ENCODE measurements at regions not wholly inside any gene's neighbourhood (a gene's known extent, or its start where the extent isn't known, plus 50 kb on each side); places are given as distances from the start of the nearest gene placed in this dataset.

GRCh38 chr2:51208521-51208920 lies 176.6 kb upstream of the NRXN1 start:
- no peak for TF ChIP-seq CTCF (IDR thresholded peaks at IDR 0.05)
- Mint-ChIP-seq H3K4me1 (ENCODE audit: unreplicated experiment) (no peaks in the 10 kb centered on the region), H3K9me3 (ENCODE audit: unreplicated experiment) (peaks cover 7% of the 10 kb centered on the region), H3K36me3 (ENCODE audit: unreplicated experiment) (no peaks in the 10 kb centered on the region), H3K27ac (ENCODE audit: unreplicated experiment) (no peak overlapping the region), H3K4me3 (ENCODE audit: unreplicated experiment) (no peak overlapping the region), H3K27me3 (ENCODE audit: unreplicated experiment) (no peaks in the 10 kb centered on the region)
- no peak for DNase-seq (ENCODE audit: extremely low spot score, unreplicated experiment)

- Mint-ChIP-seq H3K9me3 (ENCODE audit: unreplicated experiment) (peaks cover 7% of the 10 kb centered on the region), H3K4me3 (ENCODE audit: unreplicated experiment) (no peak overlapping the region)
- no peak for TF ChIP-seq CTCF (IDR thresholded peaks at IDR 0.05)
Observed at GRCh38 chr2:51201295-51201694, 169.4 kb upstream of the NRXN1 start.

GRCh38 chr2:51194656-51195055 lies 162.7 kb upstream of the NRXN1 start:
- no peaks in the 10 kb centered on the region for H3K36me3 Mint-ChIP-seq (ENCODE audit: unreplicated experiment)
- H3K27ac Mint-ChIP-seq (ENCODE audit: unreplicated experiment) = no peak overlapping the region
- no peaks in the 10 kb centered on the region for H3K4me1 Mint-ChIP-seq (ENCODE audit: unreplicated experiment)
- DNase-seq (ENCODE audit: extremely low spot score, unreplicated experiment) = no peak
- peaks cover 42% of the 10 kb centered on the region for H3K9me3 Mint-ChIP-seq (ENCODE audit: unreplicated experiment)
- H3K27me3 Mint-ChIP-seq (ENCODE audit: unreplicated experiment) = no peaks in the 10 kb centered on the region
- no peak for TF ChIP-seq CTCF (IDR thresholded peaks at IDR 0.05)
- H3K4me3 Mint-ChIP-seq (ENCODE audit: unreplicated experiment) = no peak overlapping the region

More at GRCh38 chr2:51201295-51201694, 169.4 kb upstream of the NRXN1 start:
- no peak for DNase-seq (ENCODE audit: extremely low spot score, unreplicated experiment)
- H3K4me1 Mint-ChIP-seq (ENCODE audit: unreplicated experiment) = no peaks in the 10 kb centered on the region
- no peak overlapping the region for H3K27ac Mint-ChIP-seq (ENCODE audit: unreplicated experiment)
- H3K27me3 Mint-ChIP-seq (ENCODE audit: unreplicated experiment) = no peaks in the 10 kb centered on the region
- H3K36me3 Mint-ChIP-seq (ENCODE audit: unreplicated experiment) = no peaks in the 10 kb centered on the region

GRCh38 chr2:51170273-51170672 lies 138.3 kb upstream of the NRXN1 start:
- Mint-ChIP-seq H3K4me1 (ENCODE audit: unreplicated experiment) (no peaks in the 10 kb centered on the region), H3K9me3 (ENCODE audit: unreplicated experiment) (peaks cover 9% of the 10 kb centered on the region), H3K4me3 (ENCODE audit: unreplicated experiment) (no peak overlapping the region), H3K36me3 (ENCODE audit: unreplicated experiment) (no peaks in the 10 kb centered on the region), H3K27ac (ENCODE audit: unreplicated experiment) (no peak overlapping the region), H3K27me3 (ENCODE audit: unreplicated experiment) (no peaks in the 10 kb centered on the region)
- no peak for TF ChIP-seq CTCF (IDR thresholded peaks at IDR 0.05)
- DNase-seq (ENCODE audit: extremely low spot score, unreplicated experiment) = no peak

- Mint-ChIP-seq H3K27ac (ENCODE audit: unreplicated experiment) (no peak overlapping the region), H3K4me1 (ENCODE audit: unreplicated experiment) (no peaks in the 10 kb centered on the region), H3K4me3 (ENCODE audit: unreplicated experiment) (no peak overlapping the region), H3K36me3 (ENCODE audit: unreplicated experiment) (no peaks in the 10 kb centered on the region), H3K27me3 (ENCODE audit: unreplicated experiment) (no peaks in the 10 kb centered on the region), H3K9me3 (ENCODE audit: unreplicated experiment) (peaks cover 9% of the 10 kb centered on the region)
- DNase-seq (ENCODE audit: extremely low spot score, unreplicated experiment) = no peak
- no peak for TF ChIP-seq CTCF (IDR thresholded peaks at IDR 0.05)
Observed at GRCh38 chr2:51165534-51166260, 133.8 kb upstream of the NRXN1 start.
